ENCODE measurements at regions not wholly inside any gene's neighbourhood (a gene's known extent, or its start where the extent isn't known, plus 50 kb on each side); places are given as distances from the start of the nearest gene placed in this dataset.
"Not testable (repeated sequence)": the region's sequence is repeated elsewhere in the genome, so short reads cannot be mapped to it uniquely, and the experiment has no call there.

DNA sequence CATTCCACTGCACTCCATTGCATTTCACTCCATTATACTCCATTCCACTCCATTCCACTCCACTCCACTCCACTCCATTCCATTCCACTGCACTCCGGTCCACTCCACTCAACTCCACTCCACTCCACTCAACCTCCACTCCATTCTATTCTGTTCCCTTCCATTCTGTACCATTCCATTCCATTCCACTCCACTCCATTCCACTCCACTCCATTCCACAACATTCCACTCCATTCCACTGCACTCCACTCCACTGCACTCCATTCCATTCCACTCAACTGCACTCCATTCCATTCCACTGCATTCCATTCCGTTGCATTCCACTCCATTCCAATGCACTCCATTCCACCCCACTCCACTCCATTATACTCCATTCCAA is 2565.3 kb upstream of the TPTE start:
- not testable (repeated sequence) for DNase-seq (ENCODE audit: low read depth, low spot score)

DNA sequence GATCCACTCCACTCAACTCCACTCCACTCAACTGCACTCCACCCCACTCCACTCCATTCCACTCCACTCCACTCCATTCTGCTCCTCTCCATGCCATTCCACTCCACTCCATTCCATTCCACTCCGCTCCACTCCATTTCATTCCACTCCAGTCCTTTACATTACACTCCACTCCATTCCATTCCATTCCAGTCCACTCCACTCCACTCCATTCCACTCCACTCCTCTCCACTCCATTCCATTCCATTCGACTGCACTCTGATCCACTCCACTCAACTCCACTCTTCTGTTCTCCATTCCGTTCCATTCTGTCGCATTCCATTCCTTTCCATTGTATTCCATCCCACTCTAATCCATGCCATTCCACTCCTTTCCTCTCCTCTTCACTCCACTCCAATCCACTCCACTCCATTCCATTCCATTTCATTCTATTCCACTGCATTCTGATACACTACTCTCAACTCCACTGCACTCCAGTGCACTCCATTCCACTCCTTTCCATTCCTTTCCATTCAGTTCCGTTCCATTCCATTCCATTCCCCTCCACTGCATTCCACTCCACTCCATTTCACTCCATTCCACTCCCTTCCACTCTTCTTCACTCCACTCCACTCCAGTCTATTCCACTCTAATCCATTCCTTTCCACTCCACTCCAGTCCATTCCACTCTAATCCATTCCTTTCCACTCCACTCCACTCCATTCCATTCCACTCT is 2564.2 kb upstream of the TPTE start:
- DNase-seq (ENCODE audit: low read depth, low spot score), result not testable (repeated sequence)

DNA sequence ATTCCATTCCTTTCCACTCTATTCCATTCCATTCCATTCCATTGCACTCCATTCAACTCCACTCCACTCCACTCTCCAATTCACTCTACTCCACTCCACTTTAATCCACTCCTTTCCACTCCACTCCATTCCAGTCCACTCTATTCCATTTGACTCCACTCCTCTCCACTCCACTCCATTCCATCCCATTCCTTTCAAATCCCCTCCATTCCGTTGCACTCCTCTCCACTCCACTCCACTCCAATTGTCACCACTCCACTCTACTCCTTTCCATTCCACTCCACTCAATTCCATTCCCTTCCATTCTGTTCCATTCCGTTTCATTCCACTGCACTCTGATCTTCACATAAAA is 2563.7 kb upstream of the TPTE start:
- DNase-seq (ENCODE audit: low read depth, low spot score), result no peak
